GM19463 (cell line): ENCODE measurements at regions not wholly inside any gene's neighbourhood (a gene's known extent, or its start where the extent isn't known, plus 50 kb on each side); places are given as distances from the start of the nearest gene placed in this dataset.
"Not testable (repeated sequence)": the region's sequence is repeated elsewhere in the genome, so short reads cannot be mapped to it uniquely, and the experiment has no call there.

ENCODE experiments used
- ATAC-seq: cut with Tn5 transposase; IDR thresholded peaks from one replicate; pipeline ENCODE4 v1.9.1; 2021; ENCODE audit warnings: mild to moderate bottlenecking, moderate library complexity; ENCODE audit not compliant: unreplicated experiment

- ATAC-seq, result no peak
Measured at GRCh38 chr6:84973606-84974005, 209.2 kb upstream of the TBX18 start.

- no peak for ATAC-seq
Measured at GRCh38 chr6:84967965-84968364, 203.6 kb upstream of the TBX18 start.

- no peak for ATAC-seq
Measured at GRCh38 chr6:84967389-84967788, 203.0 kb upstream of the TBX18 start.

GRCh38 chr6:84953111-84953755, 188.8 kb upstream of the TBX18 start:
- ATAC-seq, result no peak

GRCh38 chr6:84944926-84945325, 180.5 kb upstream of the TBX18 start:
- ATAC-seq, result not testable (repeated sequence)

- ATAC-seq, result no peak
Measured at GRCh38 chr6:84943905-84944304, 179.5 kb upstream of the TBX18 start.

- not testable (repeated sequence) for ATAC-seq
Measured at GRCh38 chr6:84941609-84942008, 177.2 kb upstream of the TBX18 start.

- no peak for ATAC-seq
Measured at GRCh38 chr6:84929212-84929611, 164.8 kb upstream of the TBX18 start.

- ATAC-seq, result no peak
Measured at GRCh38 chr6:84927551-84927950, 163.2 kb upstream of the TBX18 start.

GRCh38 chr6:84926189-84927155, 162.1 kb upstream of the TBX18 start:
- ATAC-seq, result no peak

- ATAC-seq, result no peak
Measured at GRCh38 chr6:84921891-84922290, 157.5 kb upstream of the TBX18 start.

GRCh38 chr6:84920021-84920420, 155.6 kb upstream of the TBX18 start:
- ATAC-seq, result no peak

GRCh38 chr6:84916704-84917103, 152.3 kb upstream of the TBX18 start:
- ATAC-seq, result no peak

- ATAC-seq, result no peak
Measured at GRCh38 chr6:84912472-84913322, 148.3 kb upstream of the TBX18 start.

GRCh38 chr6:84910906-84911607, 146.7 kb upstream of the TBX18 start:
- ATAC-seq, result no peak

GRCh38 chr6:84908304-84908904, 144.0 kb upstream of the TBX18 start:
- ATAC-seq, result no peak

- ATAC-seq, result no peak
Measured at GRCh38 chr6:84906514-84906913, 142.1 kb upstream of the TBX18 start.

- no peak for ATAC-seq
Measured at GRCh38 chr6:84905823-84906222, 141.4 kb upstream of the TBX18 start.

- no peak for ATAC-seq
Measured at GRCh38 chr6:84902354-84902928, 138.0 kb upstream of the TBX18 start.
